Right forelimb (tissue), 1 donor: ENCODE measurements at regions not wholly inside any gene's neighbourhood (a gene's known extent, or its start where the extent isn't known, plus 50 kb on each side); places are given as distances from the start of the nearest gene placed in this dataset.

Experiments
- DNase-seq: peaks from one replicate; pipeline ENCODE4 v3.0.0-alpha.2; 2018

DNA sequence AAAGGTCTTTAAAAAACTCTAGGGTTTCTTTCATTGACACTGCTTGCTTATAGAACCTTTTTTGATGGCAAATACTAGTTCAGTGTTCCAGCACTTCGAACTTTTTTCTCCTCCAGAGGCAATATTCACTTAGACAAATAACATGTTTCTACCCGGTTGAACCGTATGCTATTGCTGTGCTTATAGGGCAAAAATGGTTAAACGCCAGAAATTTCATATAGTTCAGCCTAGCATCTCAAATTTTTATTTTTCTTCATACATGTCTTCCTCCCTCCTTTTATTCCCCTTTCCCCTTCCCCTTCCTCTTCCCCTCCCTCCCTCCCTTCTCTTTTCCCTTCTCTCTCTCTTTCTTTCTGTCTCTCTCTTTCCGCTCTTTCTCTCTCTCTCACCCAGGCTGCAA, 96.9 kb upstream of the FSHR start:
- no peak for DNase-seq

DNA sequence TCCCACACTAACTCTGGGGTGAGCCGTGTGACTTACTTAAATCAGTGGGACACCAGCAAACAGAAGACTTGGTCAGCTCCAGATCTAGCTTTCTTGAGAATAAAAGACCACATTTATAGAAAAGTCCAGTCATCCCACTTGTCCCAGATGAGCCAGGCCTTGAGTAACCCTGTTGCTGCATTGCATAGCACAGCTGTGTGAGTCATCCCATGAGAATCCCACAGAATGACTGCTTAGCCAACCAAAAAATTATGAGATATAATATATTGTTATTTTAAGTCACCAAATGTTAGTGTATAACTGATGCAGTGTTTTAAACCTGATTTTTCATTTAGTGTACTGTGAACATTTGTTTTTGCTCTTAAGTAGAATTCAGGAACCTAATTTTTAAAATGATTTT, 94.2 kb upstream of the FSHR start:
- no peak for DNase-seq

DNA sequence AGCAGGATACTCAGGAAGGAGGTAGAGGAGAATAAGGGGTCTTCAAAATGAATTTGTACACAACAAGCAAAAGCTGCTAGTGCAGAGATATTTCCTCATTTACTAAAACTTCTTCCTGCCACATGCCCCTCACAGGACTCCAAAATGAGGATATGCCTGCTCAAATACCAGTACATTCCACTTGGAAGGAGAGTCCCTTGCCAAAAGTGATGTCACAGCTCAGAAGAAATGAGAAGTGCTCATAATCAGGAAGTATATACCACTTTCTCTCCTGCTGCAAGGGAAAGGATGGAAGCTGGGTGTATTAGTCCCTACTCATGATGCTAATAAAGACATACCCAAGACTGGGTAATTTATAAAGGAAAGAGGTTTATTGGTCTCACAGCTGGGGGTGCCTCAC, 87.7 kb upstream of the FSHR start:
- DNase-seq: no peak

DNA sequence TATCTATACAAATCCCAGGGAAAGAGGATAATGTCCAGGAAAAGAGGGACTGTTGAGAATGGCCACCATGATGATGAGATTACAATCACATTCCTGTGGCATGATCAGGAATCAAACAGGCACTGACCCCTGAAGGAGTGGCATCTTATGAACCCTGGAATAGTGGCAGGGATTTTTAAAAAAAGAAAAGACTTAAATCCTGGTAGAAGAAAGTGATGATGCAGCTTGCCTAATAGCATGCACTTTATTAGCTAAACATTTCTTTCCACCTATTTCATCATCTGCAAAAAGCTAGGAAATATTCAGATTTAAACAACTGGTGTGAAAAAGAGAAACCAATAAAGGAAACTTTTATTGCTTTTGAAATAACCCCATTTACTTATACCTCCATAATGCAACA, 87.2 kb upstream of the FSHR start:
- no peak for DNase-seq

DNA sequence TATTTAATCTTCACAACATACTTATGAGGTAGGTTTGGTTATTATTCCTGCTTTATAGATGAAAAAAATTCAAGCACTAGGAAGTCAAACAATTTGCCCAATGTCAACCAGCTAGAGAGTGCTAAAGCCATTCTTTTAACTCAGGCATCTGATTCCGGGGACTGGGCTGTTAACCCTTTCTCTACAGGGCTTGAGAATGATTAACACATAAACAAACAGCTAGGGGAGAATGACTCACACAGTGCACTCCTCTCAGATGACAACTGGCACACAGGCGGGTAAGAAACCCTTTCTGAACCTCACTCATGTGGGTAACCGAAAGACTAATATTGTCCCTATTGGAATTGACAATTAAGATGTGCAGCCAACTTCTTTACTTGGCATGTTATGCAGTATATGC, 86.3 kb upstream of the FSHR start:
- DNase-seq: no peak

DNA sequence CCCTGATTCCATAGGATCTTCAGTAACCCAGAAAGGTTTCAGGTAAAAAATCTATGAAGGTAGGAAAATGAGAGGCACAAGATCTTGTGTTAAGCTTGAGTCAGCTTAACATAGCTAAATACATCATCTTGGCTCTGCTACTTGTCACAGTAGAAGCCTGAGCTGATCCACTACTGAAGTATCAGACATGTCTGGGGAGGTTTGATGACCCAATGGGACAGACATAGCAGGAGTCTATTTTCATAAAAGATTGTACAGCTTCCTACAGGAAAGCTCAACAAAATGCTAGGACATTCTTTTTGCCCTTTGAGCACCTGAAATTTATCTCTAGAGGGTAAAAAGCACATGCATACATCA, 84.3 kb upstream of the FSHR start:
- DNase-seq: no peak

DNA sequence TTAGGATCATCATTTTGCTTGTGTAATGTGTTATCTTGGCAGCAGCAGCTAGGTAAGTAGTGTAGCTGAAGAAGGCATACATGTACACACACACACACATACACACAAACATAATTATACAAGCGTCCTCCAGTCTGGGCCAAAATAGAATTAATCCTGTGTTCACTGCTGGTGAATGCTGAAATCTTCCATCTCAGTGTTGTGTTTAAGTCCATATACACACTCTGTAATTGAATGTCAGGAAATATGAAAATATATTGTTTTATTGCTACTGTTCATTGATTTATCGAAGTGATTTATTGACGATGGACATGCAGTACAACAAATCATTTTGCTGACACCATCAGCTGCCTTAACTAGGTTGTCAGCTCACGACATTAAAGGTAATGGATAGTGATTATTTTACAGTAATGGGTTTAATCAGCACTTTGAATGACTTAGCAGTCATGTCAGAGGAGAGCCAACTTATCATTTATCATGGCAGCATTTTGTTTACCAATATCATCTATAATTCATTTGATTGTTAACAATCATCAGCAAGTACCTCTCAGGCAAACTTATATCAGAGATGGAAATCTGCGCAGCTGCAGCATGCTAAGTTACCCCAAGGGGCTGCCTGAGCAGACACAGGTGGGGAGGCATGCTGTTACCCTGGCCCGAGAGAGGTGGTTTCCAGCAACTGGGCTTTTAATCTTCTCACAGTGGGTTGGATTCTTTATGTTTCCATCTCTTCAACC, 83.7 kb upstream of the FSHR start:
- no peak for DNase-seq

DNA sequence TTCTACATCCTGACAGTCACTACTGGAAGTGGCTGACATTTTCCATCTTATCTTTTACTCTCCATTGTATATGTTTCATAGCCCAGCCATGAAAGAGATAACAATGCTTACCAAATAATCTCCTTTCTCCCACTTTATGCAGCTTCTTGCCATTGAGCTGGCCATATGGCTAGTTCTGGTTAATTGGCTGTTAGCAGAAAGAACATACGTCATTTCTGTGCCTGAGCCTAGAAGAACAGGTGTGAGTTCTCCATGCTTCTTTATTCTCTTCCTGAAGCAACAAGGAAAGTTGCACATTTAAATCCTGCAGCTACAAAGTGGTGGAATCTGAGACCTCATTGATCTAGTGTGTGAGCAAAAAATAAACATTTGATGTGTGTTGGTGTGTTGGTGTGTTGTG, 82.0 kb upstream of the FSHR start:
- no peak for DNase-seq

DNA sequence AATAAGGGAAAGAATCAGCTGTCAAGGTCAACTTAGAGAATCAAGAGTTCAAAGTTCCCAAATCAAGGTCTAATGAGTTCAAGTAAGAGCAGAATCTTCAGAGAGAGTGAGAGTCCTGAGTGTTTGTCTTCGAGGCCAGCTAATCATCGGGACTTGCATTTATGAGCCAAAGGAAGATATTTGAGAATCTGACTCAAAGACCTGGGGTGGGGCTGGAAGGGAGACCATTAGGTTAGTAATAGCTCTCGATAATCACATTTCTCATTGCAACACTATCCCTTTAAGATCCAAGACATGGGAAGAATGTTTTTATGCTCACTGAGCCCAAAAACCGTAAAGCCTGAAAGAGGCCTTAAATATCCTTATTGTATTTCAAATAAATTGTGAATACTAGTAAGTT, 72.0 kb upstream of the FSHR start:
- DNase-seq: no peak

DNA sequence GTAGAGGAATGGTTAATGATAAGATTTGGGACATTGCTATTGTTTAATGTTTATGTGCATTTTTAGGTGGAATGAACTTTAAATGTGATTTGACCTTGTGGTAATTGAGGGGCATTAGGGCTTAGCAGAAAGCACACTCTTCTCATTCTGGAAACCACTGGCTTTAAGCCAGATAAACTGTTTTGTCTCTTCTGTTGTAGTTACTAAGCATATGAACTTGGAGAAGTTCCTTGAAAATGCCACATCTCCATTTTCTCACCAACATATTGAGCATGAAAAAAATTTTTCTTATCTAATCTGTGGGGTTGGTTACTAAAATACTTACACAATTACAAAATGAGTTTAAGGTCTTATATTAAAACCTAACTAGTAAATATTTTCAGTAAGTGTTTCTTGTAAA, 70.8 kb upstream of the FSHR start:
- DNase-seq: no peak

DNA sequence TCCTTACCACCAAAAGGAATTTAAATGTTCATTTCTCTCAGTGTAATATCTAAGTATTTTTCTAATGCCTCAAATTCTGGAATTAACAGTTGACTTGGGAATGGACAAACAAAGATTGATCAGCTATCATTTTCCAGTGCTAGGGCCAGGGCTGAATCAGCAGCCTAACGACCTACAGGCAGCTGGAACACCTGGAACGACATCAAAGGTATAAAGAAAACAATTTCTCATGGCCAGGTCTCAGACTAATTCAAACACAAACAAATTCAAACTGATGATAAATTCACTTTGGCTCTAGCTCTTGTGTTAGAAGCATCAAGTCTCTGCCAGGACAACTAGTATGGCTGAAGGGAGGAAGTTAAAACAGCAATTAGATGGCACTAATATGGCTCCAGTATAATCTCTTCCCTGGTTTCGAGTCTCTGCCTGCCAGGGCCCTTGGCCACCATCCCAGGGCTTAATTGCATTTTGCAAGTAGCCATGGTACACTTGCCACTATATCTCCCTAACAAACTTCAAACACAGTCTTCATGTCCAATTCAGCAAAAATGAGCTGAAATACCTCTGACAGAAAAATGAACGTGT, 70.2 kb upstream of the FSHR start:
- DNase-seq: no peak

DNA sequence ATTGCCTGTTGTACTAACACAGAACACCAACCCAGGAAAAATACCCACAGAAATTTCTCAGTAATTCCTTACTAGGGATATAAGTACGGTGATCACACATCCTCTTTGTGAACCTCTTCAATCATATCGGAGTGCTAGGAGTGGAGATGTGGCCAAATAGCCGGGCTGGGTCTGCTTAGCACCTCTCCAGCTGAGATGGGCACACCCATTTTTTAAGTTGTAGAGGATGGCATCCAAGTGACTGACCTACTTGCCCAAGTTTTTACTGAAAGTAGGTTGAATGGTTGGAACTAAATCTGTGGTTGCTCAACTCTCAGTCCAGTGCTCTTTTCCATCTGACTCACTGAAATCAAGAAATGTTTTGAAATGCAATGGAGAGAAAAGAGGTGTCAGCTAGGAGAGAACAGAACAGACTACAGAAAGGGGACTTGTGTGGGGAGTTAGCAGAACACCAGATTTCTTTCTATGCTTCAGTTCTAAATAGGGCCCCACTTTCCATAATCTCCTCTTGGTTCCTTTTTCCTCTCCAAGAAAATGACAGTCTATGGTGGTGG, 68.7 kb upstream of the FSHR start:
- no peak for DNase-seq

DNA sequence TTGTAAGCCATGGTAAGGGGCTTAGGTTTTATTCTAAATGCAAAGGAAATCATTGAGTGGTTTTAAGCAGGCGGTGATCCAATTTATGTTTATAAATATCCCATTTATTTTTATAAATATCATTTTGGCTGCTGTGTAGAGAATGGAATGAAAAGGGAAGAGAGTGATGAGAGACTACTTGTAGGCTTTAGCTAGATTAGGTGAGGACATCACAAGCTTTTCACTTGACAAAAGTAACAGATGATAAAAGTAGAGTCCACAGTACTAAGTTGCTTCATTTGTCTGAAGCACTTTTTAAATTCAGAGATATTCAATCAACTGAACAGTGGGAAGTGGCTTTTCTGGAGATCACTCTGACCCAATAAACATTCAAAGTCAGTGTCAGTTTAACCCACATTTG, 65.4 kb upstream of the FSHR start:
- DNase-seq: no peak

DNA sequence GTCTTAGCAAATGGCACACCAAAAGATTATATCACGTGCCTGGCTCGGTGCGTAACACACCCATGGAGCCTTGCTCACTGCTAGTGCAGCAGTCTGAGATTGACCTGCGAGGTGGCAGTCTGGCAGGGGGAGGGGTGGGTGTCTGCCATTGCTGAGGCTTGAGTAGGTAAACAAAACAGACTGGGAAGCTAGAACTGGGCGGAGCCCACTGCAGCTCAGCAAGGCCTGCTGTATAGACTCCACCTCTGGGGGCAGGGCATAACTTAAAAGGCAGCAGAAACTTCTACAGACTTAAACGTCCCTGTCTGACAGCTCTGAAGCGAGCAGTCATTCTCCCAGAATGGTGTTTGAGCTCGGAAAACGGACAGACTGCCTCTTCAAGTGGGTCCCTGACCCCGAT, 55.9 kb upstream of the FSHR start:
- no peak for DNase-seq

DNA sequence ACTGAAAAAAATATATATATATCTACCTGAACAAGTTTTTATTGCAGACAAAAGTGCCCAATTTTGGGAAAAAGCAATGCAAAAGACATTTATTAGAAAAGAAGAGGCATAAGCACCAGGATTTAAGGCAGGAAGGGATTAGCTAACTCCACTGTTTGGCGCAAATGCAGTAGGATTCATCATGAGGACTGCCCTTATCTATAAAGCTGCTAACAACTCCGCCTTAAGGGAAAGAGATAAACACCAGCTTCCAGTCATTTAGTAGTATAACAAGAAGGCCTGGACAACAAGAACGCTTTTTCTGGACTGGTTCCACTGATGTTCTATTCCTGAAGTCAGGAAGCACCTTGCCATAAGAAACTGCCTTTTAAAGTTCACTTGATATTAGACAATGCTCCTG, 52.9 kb upstream of the FSHR start:
- DNase-seq: no peak
